SK-N-SH (cell line): ENCODE measurements at regions not wholly inside any gene's neighbourhood (a gene's known extent, or its start where the extent isn't known, plus 50 kb on each side); places are given as distances from the start of the nearest gene placed in this dataset.

ENCODE experiments used
- CTCF ChIA-PET: fragments of 300-600, 350-600 bp; formaldehyde crosslinking; extraction: SDS; loops from one replicate; lab custom pipeline; 2021; lab: Yijun Ruan, JAX
- POLR2A ChIA-PET: fragments of 350-600 bp; sonication (Branson Sonifier 250); formaldehyde crosslinking; extraction: SDS; loops from one replicate; lab custom pipeline; 2020; ENCODE audit warnings: antibody characterized with exemption, inconsistent platforms; lab: Yijun Ruan, JAX
- DNase-seq: peaks from one replicate; pipeline ENCODE4 v3.0.0; 2012
- H2AFZ ChIP-seq: fragments of 200-600 bp; sonication (generic); 2 replicates; pipeline ENCODE4 v1.8.1; 2016; ENCODE audit warnings: antibody characterized with exemption, mild to moderate bottlenecking, low read depth
- H3F3A ChIP-seq: fragments of 200-600 bp; sonication (generic); replicated peaks from 2 replicates; pipeline ENCODE3; 2016; ENCODE audit warnings: antibody characterized with exemption, mild to moderate bottlenecking; ENCODE audit not compliant: insufficient read depth
- H3K27ac ChIP-seq, 2 experiments: fragments of 200-500 bp in 1 of 2; fragments of 200-600 bp in 1 of 2; sonication (Bioruptor generic) in 1 of 2; sonication (generic), shearing (Covaris generic) in 1 of 2; 2 replicates each; pipeline versions ENCODE4 v1.5.1 to v1.6.1; 2014 to 2016; ENCODE audit warnings: low read depth in 2 of 2, inconsistent platforms in 1 of 2, low read length in 1 of 2, mild to moderate bottlenecking in 1 of 2, mixed read lengths in 1 of 2
- H3K27me3 ChIP-seq: fragments of 200-600 bp; sonication (generic), shearing (Covaris generic); 2 replicates; pipeline ENCODE4 v1.6.1; 2016; ENCODE audit warnings: mixed run types; ENCODE audit not compliant: insufficient read depth
- H3K36me3 ChIP-seq, 2 experiments: fragments of 200-500 bp in 1 of 2; fragments of 200-600 bp in 1 of 2; sonication (Bioruptor generic) in 1 of 2; sonication (generic) in 1 of 2; replicated peaks in 1 of 2; 2 replicates each; pipeline versions ENCODE3 to v1.5.1; 2014 to 2016; ENCODE audit warnings: low read length in 1 of 2, mild to moderate bottlenecking in 1 of 2; ENCODE audit not compliant: insufficient read depth in 2 of 2, control insufficient read depth in 1 of 2
- H3K4me1 ChIP-seq, 2 experiments: fragments of 200-500 bp in 1 of 2; fragments of 200-600 bp in 1 of 2; sonication (Bioruptor generic) in 1 of 2; sonication (generic), shearing (Covaris generic) in 1 of 2; 2 replicates each; pipeline versions ENCODE4 v1.5.1 to v1.6.1; 2014 to 2016; ENCODE audit warnings: low read depth in 1 of 2, low read length in 1 of 2, mixed run types in 1 of 2; ENCODE audit not compliant: insufficient read depth in 2 of 2, control insufficient read depth in 1 of 2
- H3K4me2 ChIP-seq: fragments of 200-600 bp; sonication (generic), shearing (Covaris generic); 2 replicates; pipeline ENCODE4 v1.6.1; 2017; ENCODE audit warnings: mixed run types
- H3K4me3 ChIP-seq, 2 experiments: fragments of 200-500 bp in 1 of 2; fragments of 200-600 bp in 1 of 2; sonication (Bioruptor generic) in 1 of 2; sonication (generic), shearing (Covaris generic) in 1 of 2; 2 replicates each; pipeline versions ENCODE4 v1.5.1 to v1.8.1; 2014 to 2016; ENCODE audit warnings: low read depth in 2 of 2, inconsistent platforms in 1 of 2, low read length in 1 of 2, mild to moderate bottlenecking in 1 of 2, mixed read lengths in 1 of 2, moderate library complexity in 1 of 2
- H3K79me2 ChIP-seq: fragments of 200-600 bp; sonication (generic); 2 replicates; pipeline ENCODE4 v1.8.1; 2017; ENCODE audit warnings: mild to moderate bottlenecking; ENCODE audit not compliant: insufficient read depth
- H3K9ac ChIP-seq: fragments of 200-600 bp; sonication (generic); 2 replicates; pipeline ENCODE4 v1.6.1; 2017; ENCODE audit warnings: mixed run types
- H3K9me2 ChIP-seq: fragments of 200-600 bp; sonication (generic); 2 replicates; pipeline ENCODE4 v1.6.1; 2017; ENCODE audit warnings: mixed run types
- H3K9me3 ChIP-seq: fragments of 200-600 bp; sonication (generic); 2 replicates; pipeline ENCODE4 v1.6.1; 2017; ENCODE audit warnings: mixed run types, mild to moderate bottlenecking, moderate library complexity
- H4K20me1 ChIP-seq: fragments of 200-600 bp; sonication (generic); 2 replicates; pipeline ENCODE4 v1.6.1; 2017; ENCODE audit warnings: mild to moderate bottlenecking, mixed run types; ENCODE audit not compliant: insufficient read depth
- CTCF ChIP-seq: fragments of 200-600 bp; sonication (generic); IDR thresholded peaks from 2 replicates; pipeline ENCODE4 v1.6.1; 2017; ENCODE audit warnings: antibody characterized with exemption, mild to moderate bottlenecking, moderate library complexity
- EP300 ChIP-seq, 2 experiments: IDR thresholded peaks; 2 replicates each; pipeline versions ENCODE4 v1.4.0 to v1.6.1; 2012; ENCODE audit warnings: borderline replicate concordance in 1 of 2, low read depth in 1 of 2, low read length in 1 of 2
- FOSL2 ChIP-seq: IDR thresholded peaks from 2 replicates; pipeline ENCODE4 v1.4.0; 2012; ENCODE audit warnings: low read depth, mild to moderate bottlenecking, moderate library complexity, borderline replicate concordance
- FOXJ3 ChIP-seq: sonication (generic); formaldehyde crosslinking; IDR thresholded peaks from 2 replicates; pipeline ENCODE4 v1.5.1; 2020; ENCODE audit warnings: mild to moderate bottlenecking, missing genetic modification reagents
- FOXM1 ChIP-seq: IDR thresholded peaks from 2 replicates; pipeline ENCODE4 v1.4.0; 2012; ENCODE audit warnings: low read depth, mild to moderate bottlenecking
- GABPA ChIP-seq: IDR thresholded peaks from 2 replicates; pipeline ENCODE4 v1.4.0; 2012; ENCODE audit warnings: low read depth, mild to moderate bottlenecking
- GATA2 ChIP-seq: sonication (generic); formaldehyde crosslinking; IDR thresholded peaks from 2 replicates; pipeline ENCODE4 v1.5.0; 2020; ENCODE audit warnings: mild to moderate bottlenecking, missing genetic modification reagents
- JUND ChIP-seq: IDR thresholded peaks from 2 replicates; pipeline ENCODE4 v1.4.0; 2012
- MEF2A ChIP-seq: IDR thresholded peaks from 2 replicates; pipeline ENCODE4 v1.4.0; 2012; ENCODE audit warnings: low read depth, borderline replicate concordance
- MXI1 ChIP-seq: IDR thresholded peaks from 2 replicates; pipeline ENCODE4 v1.6.1; 2012; ENCODE audit warnings: mild to moderate bottlenecking, low read depth, low read length, improper control_type of control experiment
- NRF1 ChIP-seq: IDR thresholded peaks from 2 replicates; pipeline ENCODE4 v1.6.1; 2012; ENCODE audit warnings: low read depth, mild to moderate bottlenecking, low read length
- RAD21 ChIP-seq: IDR thresholded peaks from 2 replicates; pipeline ENCODE4 v1.6.1; 2012; ENCODE audit warnings: mild to moderate bottlenecking, low read length
- RCOR1 ChIP-seq: fragments of 150-350 bp; IDR thresholded peaks from 2 replicates; pipeline ENCODE4 v1.6.1; 2017; ENCODE audit warnings: antibody characterized with exemption, low read length
- RXRA ChIP-seq: IDR thresholded peaks from 2 replicates; pipeline ENCODE4 v1.4.0; 2012; ENCODE audit warnings: low read depth, mild to moderate bottlenecking, borderline replicate concordance
- SIN3A ChIP-seq: IDR thresholded peaks from 2 replicates; pipeline ENCODE4 v1.6.1; 2012; ENCODE audit warnings: low read depth, mild to moderate bottlenecking, low read length, moderate library complexity, borderline replicate concordance
- SMC3 ChIP-seq: IDR thresholded peaks from 2 replicates; pipeline ENCODE4 v1.6.1; 2012; ENCODE audit warnings: low read depth, low read length, improper control_type of control experiment
- USF1 ChIP-seq: IDR thresholded peaks from 2 replicates; pipeline ENCODE4 v1.4.0; 2012; ENCODE audit warnings: low read depth, borderline replicate concordance
- YY1 ChIP-seq: IDR thresholded peaks from 2 replicates; pipeline ENCODE4 v1.4.0; 2012; ENCODE audit warnings: low read depth, mild to moderate bottlenecking
- WGBS: methylation state at CpG from one replicate; pipeline ENCODE4 v1.1.6; 2017; ENCODE audit warnings: low lambda C conversion rate; 5-methylcytosine and 5-hydroxymethylcytosine counted together
- TF ChIP-seq, protein P1 (sequence below): IDR thresholded peaks from 2 replicates; pipeline ENCODE4 v1.4.0; 2012; ENCODE audit warnings: low read depth, borderline replicate concordance

DNA sequence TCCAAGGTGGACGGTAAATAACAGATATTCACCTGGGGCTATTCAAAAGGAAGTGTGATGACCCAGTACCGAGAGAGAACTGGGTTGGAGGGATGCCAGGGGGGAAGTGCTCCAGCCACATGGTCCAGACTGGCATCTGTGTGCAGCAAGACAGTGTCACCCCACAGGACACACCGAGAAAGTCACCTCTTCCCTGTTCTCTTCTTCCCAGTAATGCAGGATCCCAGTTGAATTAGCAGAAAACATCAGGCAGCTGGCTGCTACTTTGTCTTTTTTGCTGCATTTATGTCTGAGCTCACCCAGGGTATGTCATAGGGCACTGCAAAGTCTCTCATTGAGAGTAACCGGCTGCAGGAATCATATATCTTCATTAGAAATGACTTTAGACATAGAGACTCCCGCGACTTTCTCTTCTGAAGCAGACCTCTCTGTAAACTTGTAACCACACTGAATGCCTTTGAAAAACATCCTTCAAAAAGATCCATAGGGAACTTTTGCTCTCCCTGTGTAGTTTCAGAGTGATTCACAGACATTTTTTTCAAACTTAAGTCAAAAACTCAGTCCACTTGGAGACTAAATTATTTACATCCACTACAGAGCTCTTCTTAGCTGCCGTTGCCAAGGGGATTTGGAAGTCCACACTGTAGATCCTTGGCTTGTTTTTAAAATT lies 609.0 kb upstream of the DPP6 start:
- Histone ChIP-seq H4K20me1 (no peaks in the 10 kb centered on the region), H3K27me3 (no peaks in the 10 kb centered on the region), H3K9me3 (no peaks in the 10 kb centered on the region), H3K4me1 (no peaks in the 10 kb centered on the region), H3F3A (no peaks in the 10 kb centered on the region), H3K27ac (no peak overlapping the region), H3K9ac (no peak overlapping the region), H3K36me3 (no peaks in the 10 kb centered on the region), H3K9me2 (no peaks in the 10 kb centered on the region), H3K79me2 (no peaks in the 10 kb centered on the region), H3K4me3 (no peak overlapping the region), H2AFZ (no peak overlapping the region), H3K4me2 (no peak overlapping the region)
- 5% methylated on average over 7 of the region's 7 CpGs for WGBS
- ChIA-PET CTCF (interaction anchor here (1.0 kb wide), 1 partner anchor 11 kb away, joined by 4 read pairs; no protein-coding TSS in a partner anchor), POLR2A (no interaction called here)
- no peak for DNase-seq
- TF ChIP-seq GATA2 (CRISPR knock-in tag) (no peak), JUND (no peak), FOXM1 (no peak), YY1 (no peak), MEF2A (no peak), NRF1 (no peak), USF1 (no peak), SMC3 (no peak), CTCF (no peak), FOXJ3 (CRISPR knock-in tag) (no peak)

DNA sequence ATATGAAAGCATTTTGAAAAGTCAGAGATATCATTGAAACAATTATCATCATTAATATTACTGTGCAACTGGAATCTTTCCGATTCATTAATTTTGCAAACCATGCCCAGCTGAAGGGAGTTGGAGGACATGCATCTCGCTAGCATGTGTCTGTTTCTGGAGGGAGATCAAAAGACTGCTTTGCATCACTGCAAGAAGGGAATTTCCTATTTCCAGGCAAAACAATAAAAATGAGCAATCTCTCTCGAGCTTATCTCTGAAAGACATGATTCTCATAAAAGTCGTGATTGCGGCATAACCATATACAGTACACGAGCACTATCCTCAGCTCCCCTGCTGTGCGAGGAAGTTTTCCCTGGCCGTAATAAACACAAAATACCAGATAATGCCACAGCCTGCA lies 607.6 kb upstream of the DPP6 start:
- Histone ChIP-seq H3K27ac (no peak overlapping the region), H3K9me3 (no peaks in the 10 kb centered on the region), H3K4me2 (no peak overlapping the region), H3K9ac (no peak overlapping the region), H3K27me3 (no peaks in the 10 kb centered on the region), H3F3A (no peaks in the 10 kb centered on the region), H3K4me1 (no peaks in the 10 kb centered on the region), H2AFZ (no peak overlapping the region), H3K4me3 (no peak overlapping the region), H3K79me2 (no peaks in the 10 kb centered on the region), H3K36me3 (no peaks in the 10 kb centered on the region), H3K9me2 (no peaks in the 10 kb centered on the region), H4K20me1 (no peaks in the 10 kb centered on the region)
- CTCF ChIA-PET, result no interaction called here
- no peak for DNase-seq
- WGBS, result under 1% methylated on average over 8 of the region's 8 CpGs
- POLR2A ChIA-PET, result no interaction called here
- TF ChIP-seq RCOR1 (no peak), EP300 (IDR thresholded peaks at IDR 0.05; ENCODE audit: borderline replicate concordance in 1 of 2, low read depth in 1 of 2, low read length in 1 of 2) (no peak), FOSL2 (no peak), RAD21 (no peak), MEF2A (no peak), JUND (no peak), FOXJ3 (CRISPR knock-in tag) (no peak), SIN3A (no peak), GABPA (no peak), RXRA (no peak), MXI1 (no peak), CTCF (no peak), FOXM1 (no peak), NRF1 (no peak)
- TF ChIP-seq, protein P1, sequence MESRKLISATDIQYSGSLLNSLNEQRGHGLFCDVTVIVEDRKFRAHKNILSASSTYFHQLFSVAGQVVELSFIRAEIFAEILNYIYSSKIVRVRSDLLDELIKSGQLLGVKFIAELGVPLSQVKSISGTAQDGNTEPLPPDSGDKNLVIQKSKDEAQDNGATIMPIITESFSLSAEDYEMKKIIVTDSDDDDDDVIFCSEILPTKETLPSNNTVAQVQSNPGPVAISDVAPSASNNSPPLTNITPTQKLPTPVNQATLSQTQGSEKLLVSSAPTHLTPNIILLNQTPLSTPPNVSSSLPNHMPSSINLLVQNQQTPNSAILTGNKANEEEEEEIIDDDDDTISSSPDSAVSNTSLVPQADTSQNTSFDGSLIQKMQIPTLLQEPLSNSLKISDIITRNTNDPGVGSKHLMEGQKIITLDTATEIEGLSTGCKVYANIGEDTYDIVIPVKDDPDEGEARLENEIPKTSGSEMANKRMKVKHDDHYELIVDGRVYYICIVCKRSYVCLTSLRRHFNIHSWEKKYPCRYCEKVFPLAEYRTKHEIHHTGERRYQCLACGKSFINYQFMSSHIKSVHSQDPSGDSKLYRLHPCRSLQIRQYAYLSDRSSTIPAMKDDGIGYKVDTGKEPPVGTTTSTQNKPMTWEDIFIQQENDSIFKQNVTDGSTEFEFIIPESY, result no peak
